ENCODE measurements at regions not wholly inside any gene's neighbourhood (a gene's known extent, or its start where the extent isn't known, plus 50 kb on each side); places are given as distances from the start of the nearest gene placed in this dataset.

- in situ Hi-C loops (cut with HindIII; ENCODE audit: extremely low pct_ligation_motif_present, low pct_unique_long_range_greater_than_20kb) (loop anchor here (5.0 kb wide), 1 partner anchor 125 kb away; no protein-coding TSS in a partner anchor), intact Hi-C loops (cut with micrococcal nuclease; ENCODE audit: unreplicated experiment) (loop anchor here (10.0 kb wide), 1 partner anchor 187 kb away; no protein-coding TSS in a partner anchor)
- ATAC-seq, result no peak
- ChIA-PET CTCF (ENCODE audit: low intra/inter-chr PET ratio, low total read pairs) (interaction anchor here (1.2 to 1.3 kb wide), 2 partner anchors 116 to 122 kb away, joined by 3 to 10 read pairs; no protein-coding TSS in a partner anchor), POLR2A (no interaction called here)
- Histone ChIP-seq H3K4me3 (replicated peaks in 1 of 3; ENCODE audit: insufficient read depth in 1 of 3, low read depth in 2 of 3, low read length in 3 of 3) (no peak overlapping the region), H3K9ac (ENCODE audit: insufficient read depth, low read depth, low read length) (no peak overlapping the region), H3K4me1 (ENCODE audit: insufficient read depth, low read length) (peaks cover 7% of the 10 kb centered on the region), H3K9me3 (ENCODE audit: low read length) (no peaks in the 10 kb centered on the region), H3K79me2 (ENCODE audit: insufficient read depth, low read length) (no peaks in the 10 kb centered on the region), H4K20me1 (ENCODE audit: insufficient read depth, low read length) (peaks cover 13% of the 10 kb centered on the region), H2AFZ (ENCODE audit: low read length) (no peak overlapping the region), H3K4me2 (ENCODE audit: low read depth, low read length) (no peak overlapping the region), H3K27me3 (ENCODE audit: control insufficient read depth in 1 of 2, insufficient read depth in 2 of 2, low read length in 2 of 2) (peaks cover 21 to 77% of the 10 kb centered on the region in 2 experiments), H3K27ac (ENCODE audit: extremely low read length, insufficient read depth, low read length) (no peak overlapping the region), H3K36me3 (replicated peaks in 1 of 2; ENCODE audit: control insufficient read depth in 1 of 2, insufficient read depth in 2 of 2, low read length in 2 of 2) (no peaks in the 10 kb centered on the region)
- BruUV-seq (replicated peaks), result no TSS peak
- WGBS (ENCODE audit: low lambda C conversion rate), result 2% methylated on average over 3 of the region's 3 CpGs
- DNase-seq (ENCODE audit: low spot score), result no peak
- peak; percentile 53 for FAIRE-seq
- no peak for TF ChIP-seq GTF2F1 (IDR thresholded peaks at IDR 0.05; ENCODE audit: low read length)
- no peak for TF ChIP-seq ZNF674 (CRISPR knock-in tag; IDR thresholded peaks at IDR 0.05; ENCODE audit: low read depth)
- TF ChIP-seq ZNF605 (CRISPR knock-in tag; IDR thresholded peaks at IDR 0.05), result no peak
- TF ChIP-seq ZNF326 (CRISPR knock-in tag; IDR thresholded peaks at IDR 0.05; ENCODE audit: borderline replicate concordance), result no peak
- no peak for TF ChIP-seq ZNF543 (CRISPR knock-in tag; IDR thresholded peaks at IDR 0.05)
- TF ChIP-seq FOXP1 (IDR thresholded peaks at IDR 0.05), result peak; percentile 78
- TF ChIP-seq FOXP1 (CRISPR knock-in tag; IDR thresholded peaks at IDR 0.05), result peak; percentile 34; the same call in 1 of the 2 replicates
- TF ChIP-seq PHB2 (IDR thresholded peaks at IDR 0.05; ENCODE audit: partially characterized antibody), result peak; percentile 27
- TF ChIP-seq ATF2 (CRISPR knock-in tag; IDR thresholded peaks at IDR 0.05), result no peak
- TF ChIP-seq EZH2 (conservative IDR thresholded peaks at IDR 0.05; ENCODE audit: low read depth, low read length), result 0 out of 2 replicates have a peak, but pooled peaks have one; percentile 14
- TF ChIP-seq ARNT (IDR thresholded peaks at IDR 0.05), result peak; percentile 74; the same call in 1 of the 2 replicates
- 0 out of 2 replicates have a peak, but pooled peaks have one; percentile 28 for TF ChIP-seq ZNF589 (CRISPR knock-in tag; conservative IDR thresholded peaks at IDR 0.05)
- TF ChIP-seq MED1 (CRISPR knock-in tag; IDR thresholded peaks at IDR 0.05), result no peak
- 0 out of 2 replicates have a peak, but pooled peaks have one; percentile 14 for TF ChIP-seq TBX3 (IDR thresholded peaks at IDR 0.05; ENCODE audit: borderline replicate concordance)
- TF ChIP-seq ZNF879 (CRISPR knock-in tag; IDR thresholded peaks at IDR 0.05), result no peak
- peak; percentile 22; the same call in 1 of the 2 replicates for TF ChIP-seq RAD51 (IDR thresholded peaks at IDR 0.05; ENCODE audit: borderline replicate concordance)
- TF ChIP-seq NFRKB (IDR thresholded peaks at IDR 0.05), result 0 out of 2 replicates have a peak, but pooled peaks have one; percentile 12
- TF ChIP-seq FOXA1 (IDR thresholded peaks at IDR 0.05), result peak; percentile 79
- TF ChIP-seq FOXA1 (CRISPR knock-in tag; IDR thresholded peaks at IDR 0.05), result peak; percentile 78
- 0 out of 2 replicates have a peak, but pooled peaks have one; percentile 4 for TF ChIP-seq MNT (IDR thresholded peaks at IDR 0.05)
- TF ChIP-seq ZKSCAN1 (IDR thresholded peaks at IDR 0.05; ENCODE audit: low read length), result no peak
- no peak for TF ChIP-seq MED13 (CRISPR knock-in tag; IDR thresholded peaks at IDR 0.05)
- TF ChIP-seq RNF2 (conservative IDR thresholded peaks at IDR 0.05; ENCODE audit: low read depth), result 0 out of 2 replicates have a peak, but pooled peaks have one; percentile 14
- TF ChIP-seq ZNF317 (CRISPR knock-in tag; IDR thresholded peaks at IDR 0.05), result no peak
- peak; percentile 57; the same call in 1 of the 2 replicates for TF ChIP-seq LCORL (IDR thresholded peaks at IDR 0.05)
- no peak for TF ChIP-seq LCORL (CRISPR knock-in tag; IDR thresholded peaks at IDR 0.05)
Observed at GRCh38 chr20:63057171-63058117, 50.7 kb upstream of the BHLHE23 start.

Measured in HepG2 (cell line).